HCEC 1CT (cell line): ENCODE measurements at regions not wholly inside any gene's neighbourhood (a gene's known extent, or its start where the extent isn't known, plus 50 kb on each side); places are given as distances from the start of the nearest gene placed in this dataset.
"Not testable (repeated sequence)": the region's sequence is repeated elsewhere in the genome, so short reads cannot be mapped to it uniquely, and the experiment has no call there.

Source experiments
- DNase-seq: peaks from one replicate; pipeline ENCODE4 v3.0.0-alpha.2; 2017

- DNase-seq: not testable (repeated sequence)
These were observed 130.5 kb upstream of the ZNF469 start for GRCh38 chr16:88252057-88252794.

GRCh38 chr16:88258141-88258540, 124.6 kb upstream of the ZNF469 start:
- not testable (repeated sequence) for DNase-seq

GRCh38 chr16:88258764-88259525, 123.8 kb upstream of the ZNF469 start:
- not testable (repeated sequence) for DNase-seq

GRCh38 chr16:88259538-88259937, 123.2 kb upstream of the ZNF469 start:
- not testable (repeated sequence) for DNase-seq

- DNase-seq: not testable (repeated sequence)
These were observed 122.6 kb upstream of the ZNF469 start for GRCh38 chr16:88260146-88260545.

- DNase-seq: not testable (repeated sequence)
These were observed 121.7 kb upstream of the ZNF469 start for GRCh38 chr16:88260881-88261665.

- DNase-seq: not testable (repeated sequence)
These were observed 120.7 kb upstream of the ZNF469 start for GRCh38 chr16:88261814-88262605.

- DNase-seq: peak; percentile 35
These were observed 119.7 kb upstream of the ZNF469 start for GRCh38 chr16:88262858-88263563.

- not testable (repeated sequence) for DNase-seq
These were observed 119.0 kb upstream of the ZNF469 start for GRCh38 chr16:88263681-88264287.

- peak; percentile 91 for DNase-seq
These were observed 118.0 kb upstream of the ZNF469 start for GRCh38 chr16:88264641-88265285.

- DNase-seq: not testable (repeated sequence)
These were observed 117.3 kb upstream of the ZNF469 start for GRCh38 chr16:88265286-88265938.

GRCh38 chr16:88266036-88266435, 116.7 kb upstream of the ZNF469 start:
- DNase-seq: not testable (repeated sequence)

GRCh38 chr16:88266935-88267551, 115.7 kb upstream of the ZNF469 start:
- DNase-seq: not testable (repeated sequence)

GRCh38 chr16:88268186-88268970, 114.4 kb upstream of the ZNF469 start:
- not testable (repeated sequence) for DNase-seq

GRCh38 chr16:88270171-88270790, 112.5 kb upstream of the ZNF469 start:
- not testable (repeated sequence) for DNase-seq

GRCh38 chr16:88271296-88271695, 111.5 kb upstream of the ZNF469 start:
- not testable (repeated sequence) for DNase-seq

- not testable (repeated sequence) for DNase-seq
These were observed 111.0 kb upstream of the ZNF469 start for GRCh38 chr16:88271776-88272175.

- not testable (repeated sequence) for DNase-seq
These were observed 110.3 kb upstream of the ZNF469 start for GRCh38 chr16:88272437-88272836.
